ENCODE measurements at regions not wholly inside any gene's neighbourhood (a gene's known extent, or its start where the extent isn't known, plus 50 kb on each side); places are given as distances from the start of the nearest gene placed in this dataset.

GRCh38 chr11:110797453-110797852 lies 85.2 kb upstream of the ARHGAP20 start:
- peak; percentile 55 for DNase-seq (ENCODE audit: low spot score)
- in situ Hi-C loops (cut with MboI; ENCODE audit: low sequenced_read_pairs, unreplicated experiment): no loop called here
- TF ChIP-seq CTCF (IDR thresholded peaks at IDR 0.05; ENCODE audit: borderline replicate concordance, control extremely low read depth, extremely low read depth, insufficient read depth, missing control alignments): no peak

GRCh38 chr11:110795112-110795624 lies 82.9 kb upstream of the ARHGAP20 start:
- in situ Hi-C loops (cut with MboI; ENCODE audit: low sequenced_read_pairs, unreplicated experiment): no loop called here
- no peak for DNase-seq (ENCODE audit: low spot score)
- no peak for TF ChIP-seq CTCF (IDR thresholded peaks at IDR 0.05; ENCODE audit: borderline replicate concordance, control extremely low read depth, extremely low read depth, insufficient read depth, missing control alignments)

- TF ChIP-seq CTCF (IDR thresholded peaks at IDR 0.05; ENCODE audit: borderline replicate concordance, control extremely low read depth, extremely low read depth, insufficient read depth, missing control alignments): no peak
- DNase-seq (ENCODE audit: low spot score): no peak
- in situ Hi-C loops (cut with MboI; ENCODE audit: low sequenced_read_pairs, unreplicated experiment): no loop called here
Measured at GRCh38 chr11:110793556-110793955, 81.3 kb upstream of the ARHGAP20 start.

GRCh38 chr11:110791621-110792020 lies 79.4 kb upstream of the ARHGAP20 start:
- in situ Hi-C loops (cut with MboI; ENCODE audit: low sequenced_read_pairs, unreplicated experiment): no loop called here
- no peak for DNase-seq (ENCODE audit: low spot score)
- no peak for TF ChIP-seq CTCF (IDR thresholded peaks at IDR 0.05; ENCODE audit: borderline replicate concordance, control extremely low read depth, extremely low read depth, insufficient read depth, missing control alignments)

GRCh38 chr11:110787680-110788079 lies 75.4 kb upstream of the ARHGAP20 start:
- no peak for DNase-seq (ENCODE audit: low spot score)
- in situ Hi-C loops (cut with MboI; ENCODE audit: low sequenced_read_pairs, unreplicated experiment): no loop called here
- no peak for TF ChIP-seq CTCF (IDR thresholded peaks at IDR 0.05; ENCODE audit: borderline replicate concordance, control extremely low read depth, extremely low read depth, insufficient read depth, missing control alignments)

- no peak for DNase-seq (ENCODE audit: low spot score)
- in situ Hi-C loops (cut with MboI; ENCODE audit: low sequenced_read_pairs, unreplicated experiment): no loop called here
- no peak for TF ChIP-seq CTCF (IDR thresholded peaks at IDR 0.05; ENCODE audit: borderline replicate concordance, control extremely low read depth, extremely low read depth, insufficient read depth, missing control alignments)
Measured at GRCh38 chr11:110786226-110786902, 74.1 kb upstream of the ARHGAP20 start.
